ENCODE measurements at regions not wholly inside any gene's neighbourhood (a gene's known extent, or its start where the extent isn't known, plus 50 kb on each side); places are given as distances from the start of the nearest gene placed in this dataset.

DNA sequence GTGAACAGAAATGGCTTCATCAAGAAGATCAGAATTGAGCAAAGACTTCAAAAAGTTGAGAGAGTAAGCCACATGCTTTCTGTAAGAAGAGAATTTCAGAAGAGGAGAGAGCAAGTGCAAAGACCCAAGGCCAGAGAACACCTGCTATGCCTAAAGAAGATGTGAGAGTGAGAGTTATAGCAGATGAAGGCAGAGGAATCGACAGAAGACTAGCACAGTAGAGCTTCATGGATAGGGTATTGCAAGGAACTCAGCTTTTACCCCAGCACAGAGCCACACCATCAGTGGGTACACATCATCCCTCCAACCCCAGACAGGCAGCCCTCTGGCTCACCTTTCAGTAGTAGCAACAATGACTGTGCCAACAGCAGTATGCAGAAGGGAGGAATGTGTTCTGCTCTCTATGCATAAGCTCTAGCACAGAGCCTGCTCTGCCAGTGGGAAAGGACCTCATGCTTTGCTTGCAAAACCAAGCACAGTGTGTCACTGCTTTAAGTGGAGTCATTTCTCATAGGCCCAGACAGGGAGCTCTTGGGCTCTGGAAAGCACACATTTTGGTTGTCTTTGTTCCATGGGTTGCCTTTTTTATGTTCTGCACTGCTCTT is 318.6 kb downstream of the NAF1 start:
- Mint-ChIP-seq H3K36me3 (ENCODE audit: low read depth) (no peaks in the 10 kb centered on the region), H3K4me1 (ENCODE audit: low read depth) (no peaks in the 10 kb centered on the region), H3K27ac (no peak overlapping the region), H3K4me3 (no peak overlapping the region), H3K9me3 (no peaks in the 10 kb centered on the region), H3K27me3 (no peaks in the 10 kb centered on the region)
- no peak for ATAC-seq
- ChIA-PET CTCF (no interaction called here), POLR2A (no interaction called here)
- intact Hi-C loops (cut with micrococcal nuclease) = no loop called here
- TF ChIP-seq, protein P1, sequence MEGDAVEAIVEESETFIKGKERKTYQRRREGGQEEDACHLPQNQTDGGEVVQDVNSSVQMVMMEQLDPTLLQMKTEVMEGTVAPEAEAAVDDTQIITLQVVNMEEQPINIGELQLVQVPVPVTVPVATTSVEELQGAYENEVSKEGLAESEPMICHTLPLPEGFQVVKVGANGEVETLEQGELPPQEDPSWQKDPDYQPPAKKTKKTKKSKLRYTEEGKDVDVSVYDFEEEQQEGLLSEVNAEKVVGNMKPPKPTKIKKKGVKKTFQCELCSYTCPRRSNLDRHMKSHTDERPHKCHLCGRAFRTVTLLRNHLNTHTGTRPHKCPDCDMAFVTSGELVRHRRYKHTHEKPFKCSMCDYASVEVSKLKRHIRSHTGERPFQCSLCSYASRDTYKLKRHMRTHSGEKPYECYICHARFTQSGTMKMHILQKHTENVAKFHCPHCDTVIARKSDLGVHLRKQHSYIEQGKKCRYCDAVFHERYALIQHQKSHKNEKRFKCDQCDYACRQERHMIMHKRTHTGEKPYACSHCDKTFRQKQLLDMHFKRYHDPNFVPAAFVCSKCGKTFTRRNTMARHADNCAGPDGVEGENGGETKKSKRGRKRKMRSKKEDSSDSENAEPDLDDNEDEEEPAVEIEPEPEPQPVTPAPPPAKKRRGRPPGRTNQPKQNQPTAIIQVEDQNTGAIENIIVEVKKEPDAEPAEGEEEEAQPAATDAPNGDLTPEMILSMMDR (IDR thresholded peaks at IDR 0.05) = no peak
- no peak for DNase-seq

DNA sequence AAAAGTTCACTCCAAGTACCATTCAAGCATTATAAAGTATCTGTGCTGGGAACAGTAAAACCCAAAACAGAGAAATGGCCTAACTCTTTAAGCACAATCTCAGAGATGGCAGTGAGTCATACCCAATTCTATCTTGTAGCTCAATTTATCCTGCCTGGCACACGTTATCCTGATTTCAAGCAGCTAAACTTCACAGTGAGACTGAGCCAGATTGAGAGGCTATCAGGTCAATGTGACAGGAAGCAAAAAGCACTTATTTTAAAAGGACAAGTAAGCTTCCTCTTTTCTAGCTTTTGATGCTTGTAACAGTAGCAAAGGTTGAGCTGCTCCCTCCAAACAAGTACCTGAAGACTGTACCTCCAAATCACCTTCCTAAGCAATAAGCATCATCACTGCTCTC is 324.9 kb downstream of the NAF1 start:
- TF ChIP-seq, protein P1 (IDR thresholded peaks at IDR 0.05) = no peak
- ATAC-seq = no peak
- CTCF ChIA-PET = no interaction called here
- POLR2A ChIA-PET = no interaction called here
- Mint-ChIP-seq H3K27ac (no peak overlapping the region), H3K4me1 (ENCODE audit: low read depth) (no peaks in the 10 kb centered on the region), H3K4me3 (no peak overlapping the region), H3K36me3 (ENCODE audit: low read depth) (no peaks in the 10 kb centered on the region), H3K9me3 (no peaks in the 10 kb centered on the region), H3K27me3 (no peaks in the 10 kb centered on the region)
- intact Hi-C loops (cut with micrococcal nuclease) = no loop called here
- no peak for DNase-seq

DNA sequence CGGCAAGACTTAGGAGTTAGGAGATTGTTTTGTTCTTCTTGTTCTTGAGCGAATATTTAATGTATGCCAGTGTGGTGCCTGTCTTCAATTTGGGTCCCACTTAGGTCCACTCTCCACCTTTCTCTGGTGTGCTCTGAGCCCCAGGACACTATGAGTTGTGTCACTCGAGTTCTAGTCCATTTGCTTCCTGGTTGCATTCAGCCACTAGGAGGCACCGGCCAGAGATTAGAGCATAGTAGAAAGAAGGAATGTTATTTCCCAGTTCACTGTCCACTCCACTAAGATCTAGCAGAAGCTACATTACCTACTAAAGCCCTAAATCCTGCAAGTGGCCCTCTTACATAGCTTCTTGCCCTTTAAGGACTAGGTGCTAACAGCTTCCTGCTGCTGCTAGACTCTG is 326.9 kb downstream of the NAF1 start:
- intact Hi-C loops (cut with micrococcal nuclease) = no loop called here
- DNase-seq (no peak), ATAC-seq (no peak)
- no peaks in the 10 kb centered on the region for H3K27me3 Mint-ChIP-seq
- peaks cover 2% of the 10 kb centered on the region for H3K9me3 Mint-ChIP-seq
- H3K4me1 Mint-ChIP-seq (ENCODE audit: low read depth) = no peaks in the 10 kb centered on the region
- no peak overlapping the region for H3K4me3 Mint-ChIP-seq
- H3K36me3 Mint-ChIP-seq (ENCODE audit: low read depth) = no peaks in the 10 kb centered on the region
- ChIA-PET CTCF (no interaction called here), POLR2A (no interaction called here)
- no peak overlapping the region for H3K27ac Mint-ChIP-seq
- TF ChIP-seq, protein P1 (IDR thresholded peaks at IDR 0.05) = no peak

DNA sequence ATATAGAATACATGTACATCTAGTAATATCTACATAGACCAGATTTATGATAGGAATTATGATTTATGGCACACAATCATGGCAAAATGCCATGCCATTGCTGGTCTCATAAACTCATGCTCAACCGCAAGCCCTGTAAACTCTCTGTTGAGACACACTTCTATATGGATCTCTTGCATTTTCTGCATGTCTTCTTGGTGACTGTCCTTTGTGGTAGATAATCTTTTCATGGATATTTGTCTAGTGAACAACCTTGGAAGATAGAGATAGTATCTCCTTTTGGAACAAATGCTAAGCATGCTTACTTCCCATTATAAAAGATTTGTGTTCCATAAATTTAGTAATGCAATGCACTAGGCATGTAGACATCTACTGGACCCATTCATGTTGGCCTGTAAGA is 328.0 kb downstream of the NAF1 start:
- H3K27ac Mint-ChIP-seq = no peak overlapping the region
- no peak overlapping the region for H3K4me3 Mint-ChIP-seq
- H3K4me1 Mint-ChIP-seq (ENCODE audit: low read depth) = no peaks in the 10 kb centered on the region
- H3K9me3 Mint-ChIP-seq = peaks cover 2% of the 10 kb centered on the region
- no peaks in the 10 kb centered on the region for H3K27me3 Mint-ChIP-seq
- ChIA-PET CTCF (no interaction called here), POLR2A (no interaction called here)
- DNase-seq (no peak), ATAC-seq (no peak)
- TF ChIP-seq, protein P1 (IDR thresholded peaks at IDR 0.05) = no peak
- intact Hi-C loops (cut with micrococcal nuclease) = no loop called here
- H3K36me3 Mint-ChIP-seq (ENCODE audit: low read depth) = no peaks in the 10 kb centered on the region

DNA sequence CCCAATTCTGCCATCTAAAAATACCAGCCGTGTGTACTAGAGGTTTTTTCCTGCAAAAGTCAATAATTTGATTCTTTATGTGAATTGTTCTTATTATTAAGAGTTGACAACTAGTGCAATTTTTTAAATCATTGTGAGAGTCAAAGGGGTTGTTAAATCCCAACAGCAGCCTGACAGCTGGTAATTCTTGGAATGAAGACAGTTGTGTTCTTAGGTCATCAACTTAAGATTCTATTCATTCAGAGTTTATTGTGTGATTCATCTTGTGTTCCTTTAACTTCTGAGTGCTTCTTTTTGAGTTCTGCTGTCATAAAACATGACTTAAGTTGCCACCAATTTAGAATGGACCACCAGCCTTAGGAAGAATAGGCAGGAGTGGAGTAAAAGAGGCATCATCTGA is 329.0 kb downstream of the NAF1 start:
- Mint-ChIP-seq H3K27me3 (no peaks in the 10 kb centered on the region), H3K4me1 (ENCODE audit: low read depth) (no peaks in the 10 kb centered on the region), H3K27ac (no peak overlapping the region), H3K36me3 (ENCODE audit: low read depth) (no peaks in the 10 kb centered on the region), H3K9me3 (peaks cover 2% of the 10 kb centered on the region), H3K4me3 (no peak overlapping the region)
- ATAC-seq (no peak), DNase-seq (no peak)
- ChIA-PET CTCF (no interaction called here), POLR2A (no interaction called here)
- TF ChIP-seq, protein P1 (IDR thresholded peaks at IDR 0.05) = no peak
- intact Hi-C loops (cut with micrococcal nuclease) = no loop called here

Measured in activated CD8-positive, alpha-beta T cell treated with anti-CD3 and anti-CD28 coated beads for 36 hours (primary cell).